H1 (cell line): ENCODE measurements at regions not wholly inside any gene's neighbourhood (a gene's known extent, or its start where the extent isn't known, plus 50 kb on each side); places are given as distances from the start of the nearest gene placed in this dataset.

Experiments used
- CTCF ChIA-PET: fragments of 300-600 bp; sonication (Branson Sonifier 250); formaldehyde crosslinking; loops from one replicate; lab custom pipeline; 2021; ENCODE audit not compliant: partially characterized antibody; lab: Charles Lee
- POLR2A ChIA-PET: fragments of 300-600 bp; sonication (Branson Sonifier 250); formaldehyde crosslinking; loops from one replicate; lab custom pipeline; 2021; ENCODE audit warnings: inconsistent platforms; ENCODE audit not compliant: partially characterized antibody; lab: Charles Lee
- DNase-seq, 2 experiments: peaks; one replicate each; pipeline versions ENCODE4 v3.0.0 to v3.0.0-alpha.2; 2010 to 2022; ENCODE audit warnings: low spot score in 2 of 2, low read depth in 1 of 2, mixed read lengths in 1 of 2
- FAIRE-seq: peaks from 2 replicates; lab custom pipeline; 2011; peaks lifted over from hg19 to GRCh38; lab: Jason Lieb, UNC
- H2AFZ ChIP-seq: 2 replicates; pipeline ENCODE4 v1.8.1; 2012; ENCODE audit warnings: low read length, inconsistent platforms
- H2AK5ac ChIP-seq: 2 replicates; pipeline ENCODE4 v1.6.1; 2013; ENCODE audit warnings: low read depth, low read length
- H2BK120ac ChIP-seq: replicated peaks from 2 replicates; pipeline ENCODE3; 2013; ENCODE audit warnings: low read depth, low read length, inconsistent platforms
- H2BK12ac ChIP-seq: 2 replicates; pipeline ENCODE4 v1.6.1; 2013; ENCODE audit warnings: low read depth, low read length
- H2BK15ac ChIP-seq: 2 replicates; pipeline ENCODE4 v1.6.1; 2013; ENCODE audit warnings: low read length
- H2BK20ac ChIP-seq: 2 replicates; pipeline ENCODE4 v1.6.1; 2013; ENCODE audit warnings: low read length
- H2BK5ac ChIP-seq: 2 replicates; pipeline ENCODE4 v1.6.1; 2013; ENCODE audit warnings: low read depth, low read length
- H3K14ac ChIP-seq: 2 replicates; pipeline ENCODE4 v1.6.1; 2013; ENCODE audit warnings: inconsistent platforms; ENCODE audit not compliant: insufficient read length
- H3K18ac ChIP-seq: 2 replicates; pipeline ENCODE4 v1.6.1; 2013; ENCODE audit warnings: low read length; ENCODE audit errors: extremely low read depth
- H3K23ac ChIP-seq: 2 replicates; pipeline ENCODE4 v1.6.1; 2013; ENCODE audit warnings: inconsistent platforms; ENCODE audit not compliant: insufficient read length
- H3K23me2 ChIP-seq: 2 replicates; pipeline ENCODE4 v1.6.1; 2013; ENCODE audit warnings: low read depth, low read length
- H3K27ac ChIP-seq: 2 replicates; pipeline ENCODE4 v1.6.1; 2011; ENCODE audit warnings: low read depth, low read length, inconsistent platforms
- H3K27me3 ChIP-seq, 4 experiments: replicated peaks in 1 of 4; 1 replicate in 1 of 4; 2 replicates in 3 of 4; pipeline versions ENCODE4 v1.6.1 to v1.8.1; 2011 to 2013; ENCODE audit warnings: low read length in 3 of 4, mild to moderate bottlenecking in 3 of 4, inconsistent platforms in 2 of 4, mixed read lengths in 2 of 4, moderate library complexity in 1 of 4; ENCODE audit not compliant: control insufficient read depth in 3 of 4, insufficient read depth in 3 of 4; ENCODE audit errors: extremely low read depth in 1 of 4
- H3K36me3 ChIP-seq, 4 experiments: 2 replicates each; pipeline versions ENCODE4 v1.6.1 to v1.8.1; 2011 to 2013; ENCODE audit warnings: mild to moderate bottlenecking in 4 of 4, low read length in 3 of 4, moderate library complexity in 2 of 4, control low read depth in 1 of 4, inconsistent platforms in 1 of 4; ENCODE audit not compliant: insufficient read depth in 4 of 4, control insufficient read depth in 2 of 4
- H3K4ac ChIP-seq: replicated peaks from 2 replicates; pipeline ENCODE3; 2013; ENCODE audit warnings: low read length, low read depth, mixed read lengths, inconsistent platforms; ENCODE audit not compliant: insufficient read length
- H3K4me1 ChIP-seq, 4 experiments: replicated peaks in 1 of 4; 1 replicate in 1 of 4; 2 replicates in 3 of 4; pipeline versions ENCODE4 v1.6.1 to v1.8.1; 2011 to 2013; ENCODE audit warnings: low read length in 3 of 4, inconsistent platforms in 2 of 4, mixed read lengths in 1 of 4; ENCODE audit not compliant: insufficient read depth in 4 of 4, control insufficient read depth in 3 of 4
- H3K4me2 ChIP-seq, 2 experiments: 2 replicates each; pipeline versions ENCODE4 v1.6.1 to v1.8.1; 2011 to 2013; ENCODE audit warnings: low read depth in 2 of 2, low read length in 2 of 2, control low read depth in 1 of 2, inconsistent platforms in 1 of 2, mild to moderate bottlenecking in 1 of 2; ENCODE audit not compliant: insufficient read depth in 1 of 2
- H3K4me3 ChIP-seq, 4 experiments: fragments of 200-600, 300-600 bp in 1 of 4; sonication (generic), shearing (Covaris generic), sonication (Bioruptor Twin) in 1 of 4; 2 replicates each; pipeline versions ENCODE4 v1.5.1 to v1.8.1; 2011 to 2016; ENCODE audit warnings: low read length in 4 of 4, low read depth in 3 of 4, control low read depth in 2 of 4, inconsistent platforms in 2 of 4, mild to moderate bottlenecking in 2 of 4, mixed read lengths in 1 of 4, moderate library complexity in 1 of 4; ENCODE audit not compliant: insufficient read depth in 2 of 4; ENCODE audit errors: extremely low read depth in 1 of 4
- H3K56ac ChIP-seq: replicated peaks from 2 replicates; pipeline ENCODE3; 2013; ENCODE audit warnings: low read depth, mild to moderate bottlenecking, mixed read lengths, low read length, inconsistent platforms; ENCODE audit not compliant: insufficient read length
- H3K79me1 ChIP-seq: 2 replicates; pipeline ENCODE4 v1.6.1; 2013; ENCODE audit warnings: low read depth, low read length, control low read depth
- H3K79me2 ChIP-seq, 2 experiments: 2 replicates each; pipeline versions ENCODE4 v1.6.1 to v1.8.1; 2012 to 2013; ENCODE audit warnings: low read length in 2 of 2, mild to moderate bottlenecking in 2 of 2, inconsistent platforms in 1 of 2; ENCODE audit not compliant: insufficient read depth in 2 of 2, control insufficient read depth in 1 of 2
- H3K9ac ChIP-seq, 4 experiments: replicated peaks in 1 of 4; 1 replicate in 1 of 4; 2 replicates in 3 of 4; pipeline versions ENCODE4 v1.6.1 to v1.8.1; 2011 to 2013; ENCODE audit warnings: low read depth in 3 of 4, low read length in 3 of 4, control low read depth in 2 of 4, mild to moderate bottlenecking in 2 of 4, moderate library complexity in 2 of 4, inconsistent platforms in 1 of 4; ENCODE audit errors: extremely low read depth in 1 of 4
- H3K9me3 ChIP-seq, 2 experiments: 2 replicates each; pipeline versions ENCODE4 v1.6.1 to v1.8.1; 2012 to 2013; ENCODE audit warnings: mild to moderate bottlenecking in 2 of 2, moderate library complexity in 2 of 2, control low read depth in 1 of 2, inconsistent platforms in 1 of 2, low read depth in 1 of 2, low read length in 1 of 2, mixed read lengths in 1 of 2; ENCODE audit not compliant: insufficient read depth in 2 of 2
- H4K20me1 ChIP-seq, 2 experiments: replicated peaks in 1 of 2; 2 replicates each; pipeline versions ENCODE3 to v1.8.1; 2011 to 2013; ENCODE audit warnings: inconsistent platforms in 2 of 2, low read length in 2 of 2, mild to moderate bottlenecking in 1 of 2; ENCODE audit not compliant: insufficient read depth in 2 of 2, control insufficient read depth in 1 of 2
- H4K5ac ChIP-seq: 2 replicates; pipeline ENCODE4 v1.6.1; 2013; ENCODE audit warnings: low read length, low read depth, mixed read lengths, inconsistent platforms; ENCODE audit not compliant: insufficient read length
- H4K8ac ChIP-seq: 2 replicates; pipeline ENCODE4 v1.8.0; 2013; ENCODE audit warnings: mild to moderate bottlenecking, moderate library complexity, low read length, inconsistent platforms; ENCODE audit not compliant: insufficient read depth; ENCODE audit errors: extremely low read depth
- H4K91ac ChIP-seq: replicated peaks from 2 replicates; pipeline ENCODE3; 2013; ENCODE audit warnings: low read length, mixed read lengths, inconsistent platforms; ENCODE audit not compliant: insufficient read length
- JUN ChIP-seq: IDR thresholded peaks from 2 replicates; pipeline ENCODE4 v1.6.1; 2011; ENCODE audit warnings: low read depth, mild to moderate bottlenecking, improper control_type of control experiment, low read length
- JUND ChIP-seq: IDR thresholded peaks from 2 replicates; pipeline ENCODE4 v1.6.1; 2011; ENCODE audit warnings: mild to moderate bottlenecking, improper control_type of control experiment, low read length
- KDM5A ChIP-seq: fragments of 200-600 bp; IDR thresholded peaks from 2 replicates; pipeline ENCODE4 v1.7.1; 2012; ENCODE audit warnings: mild to moderate bottlenecking, low read length, inconsistent platforms, mixed read lengths
- NRF1 ChIP-seq: IDR thresholded peaks from 2 replicates; pipeline ENCODE4 v1.6.1; 2011; ENCODE audit warnings: mild to moderate bottlenecking, low read depth, low read length, improper control_type of control experiment
- RAD21 ChIP-seq, 2 experiments: IDR thresholded peaks in 1 of 2; conservative IDR thresholded peaks in 1 of 2; 2 replicates each; pipeline ENCODE4 v1.6.1; 2011; ENCODE audit warnings: low read depth in 2 of 2, low read length in 2 of 2, improper control_type of control experiment in 1 of 2, inconsistent platforms in 1 of 2, mild to moderate bottlenecking in 1 of 2, moderate library complexity in 1 of 2
- SAP30 ChIP-seq: fragments of 300-600 bp; sonication (generic); IDR thresholded peaks from 2 replicates; pipeline ENCODE4 v1.7.1; 2012; ENCODE audit warnings: low read length, moderate library complexity, mild to moderate bottlenecking, inconsistent platforms; ENCODE audit not compliant: insufficient read depth, insufficient replicate concordance
- SUZ12 ChIP-seq: fragments of 200-600 bp; sonication (generic); IDR thresholded peaks from 2 replicates; pipeline ENCODE4 v1.6.1; 2012; ENCODE audit warnings: mild to moderate bottlenecking, inconsistent platforms, low read length, moderate library complexity, mixed read lengths
- WGBS, 2 experiments: shearing (Covaris generic) in 1 of 2; methylation state at CpG; one replicate each; pipeline versions ENCODE4 v1.1.6 to v1.1.7; 2013 to 2015; ENCODE audit warnings: low lambda C conversion rate in 2 of 2, mixed read lengths in 2 of 2, inconsistent platforms in 1 of 2, low coverage in 1 of 2, missing lambda C conversion rate in 1 of 2; ENCODE audit not compliant: insufficient replicate concordance in 2 of 2, insufficient coverage in 1 of 2, insufficient read length in 1 of 2; ENCODE audit errors: extremely low coverage in 1 of 2, missing lambda C conversion rate in 1 of 2; 5-methylcytosine and 5-hydroxymethylcytosine counted together

- no peak for FAIRE-seq
- WGBS, 2 experiments = 91% methylated on average over 10 of the region's 10 CpGs; no CpG with 5 or more reads in 1 of the 2 experiments
- H3K79me1 ChIP-seq = no peaks in the 10 kb centered on the region; the same call in 1 of the 2 replicates
These were observed 303.6 kb upstream of the PITRM1 start for GRCh38 chr10:3476186-3476585.

More at GRCh38 chr10:3476186-3476585, 303.6 kb upstream of the PITRM1 start:
- Histone ChIP-seq H3K27me3 (no peaks in the 10 kb centered on the region), H3K23ac (no peak overlapping the region), H2BK12ac (no peak overlapping the region), H3K36me3 (no peaks in the 10 kb centered on the region), H3K18ac (no peak overlapping the region), H3K4me1 (peaks cover 0 to 2% (median 0%) of the 10 kb centered on the region in 4 experiments; a peak in 2 of 7 replicates), H2BK20ac (no peak overlapping the region), H3K23me2 (no peaks in the 10 kb centered on the region), H3K79me2 (no peaks in the 10 kb centered on the region), H3K56ac (no peak overlapping the region), H4K5ac (no peak overlapping the region), H3K4me2 (no peak overlapping the region), H4K8ac (no peak overlapping the region; the same call in 1 of the 2 replicates), H2BK5ac (no peak overlapping the region), H3K14ac (no peak overlapping the region), H2AK5ac (no peak overlapping the region), H2BK120ac (no peak overlapping the region), H2AFZ (no peak overlapping the region), H4K20me1 (no peaks in the 10 kb centered on the region), H3K9ac (no peak overlapping the region), H3K9me3 (no peaks in the 10 kb centered on the region), H2BK15ac (no peak overlapping the region), H4K91ac (no peak overlapping the region), H3K4ac (no peak overlapping the region), H3K27ac (no peak overlapping the region), H3K4me3 (no peak overlapping the region)
- TF ChIP-seq NRF1 = no peak
- no peak for TF ChIP-seq SAP30
- TF ChIP-seq RAD21 (IDR thresholded peaks at IDR 0.05 in 1 of 2, conservative IDR thresholded peaks at IDR 0.05 in 1 of 2; ENCODE audit: low read depth in 2 of 2, low read length in 2 of 2) = peak in 1 of 2 experiments; percentile 9; a peak in 1 of 4 replicates
- no peak for TF ChIP-seq JUND
- no peak for TF ChIP-seq SUZ12
- no peak for TF ChIP-seq KDM5A
- TF ChIP-seq JUN = no peak
- DNase-seq = no peak
- POLR2A ChIA-PET = interaction anchor here (0.5 kb wide), 1 partner anchor 17 kb away, joined by 3 read pairs; no protein-coding TSS in a partner anchor
- CTCF ChIA-PET = interaction anchor here (1.0 to 1.4 kb wide), 2 partner anchors 10 to 33 kb away, joined by 3 read pairs; no protein-coding TSS in a partner anchor
